ENCODE measurements at regions not wholly inside any gene's neighbourhood (a gene's known extent, or its start where the extent isn't known, plus 50 kb on each side); places are given as distances from the start of the nearest gene placed in this dataset.

- Histone ChIP-seq H3K4me1 (ENCODE audit: insufficient read depth, low read length) (no peaks in the 10 kb centered on the region), H3K27ac (ENCODE audit: low read depth, low read length) (no peak overlapping the region)
These were observed 118.0 kb downstream of the DLL1 start for GRCh38 chr6:170172825-170173256.

GRCh38 chr6:170172392-170172791 lies 118.5 kb downstream of the DLL1 start:
- Histone ChIP-seq H3K27ac (ENCODE audit: low read depth, low read length) (no peak overlapping the region), H3K9me3 (ENCODE audit: low read length) (no peaks in the 10 kb centered on the region), H3K4me1 (ENCODE audit: insufficient read depth, low read length) (no peaks in the 10 kb centered on the region), H3K27me3 (ENCODE audit: control insufficient read depth in 1 of 2, insufficient read depth in 2 of 2, low read length in 2 of 2) (no peaks in the 10 kb centered on the region), H3K36me3 (ENCODE audit: insufficient read depth, low read length) (no peaks in the 10 kb centered on the region), H3K4me3 (ENCODE audit: low read depth in 1 of 2, low read length in 2 of 2) (no peak overlapping the region), H3K9ac (ENCODE audit: low read length) (no peak overlapping the region)

More at GRCh38 chr6:170172825-170173256, 118.0 kb downstream of the DLL1 start:
- Histone ChIP-seq H3K27me3 (ENCODE audit: control insufficient read depth in 1 of 2, insufficient read depth in 2 of 2, low read length in 2 of 2) (no peaks in the 10 kb centered on the region), H3K9ac (ENCODE audit: low read length) (no peak overlapping the region), H3K4me3 (ENCODE audit: low read depth in 1 of 2, low read length in 2 of 2) (no peak overlapping the region), H3K9me3 (ENCODE audit: low read length) (no peaks in the 10 kb centered on the region), H3K36me3 (ENCODE audit: insufficient read depth, low read length) (no peaks in the 10 kb centered on the region)

- Histone ChIP-seq H3K4me1 (ENCODE audit: insufficient read depth, low read length) (no peaks in the 10 kb centered on the region), H3K36me3 (ENCODE audit: insufficient read depth, low read length) (no peaks in the 10 kb centered on the region), H3K27ac (ENCODE audit: low read depth, low read length) (no peak overlapping the region), H3K4me3 (ENCODE audit: low read depth in 1 of 2, low read length in 2 of 2) (no peak overlapping the region), H3K9me3 (ENCODE audit: low read length) (no peaks in the 10 kb centered on the region), H3K27me3 (ENCODE audit: control insufficient read depth in 1 of 2, insufficient read depth in 2 of 2, low read length in 2 of 2) (no peaks in the 10 kb centered on the region), H3K9ac (ENCODE audit: low read length) (no peak overlapping the region)
These were observed 123.2 kb downstream of the DLL1 start for GRCh38 chr6:170167657-170168159.

GRCh38 chr6:170166511-170167122 lies 124.3 kb downstream of the DLL1 start:
- Histone ChIP-seq H3K4me1 (ENCODE audit: insufficient read depth, low read length) (no peaks in the 10 kb centered on the region), H3K9ac (ENCODE audit: low read length) (no peak overlapping the region), H3K9me3 (ENCODE audit: low read length) (no peaks in the 10 kb centered on the region), H3K36me3 (ENCODE audit: insufficient read depth, low read length) (no peaks in the 10 kb centered on the region), H3K27me3 (ENCODE audit: control insufficient read depth in 1 of 2, insufficient read depth in 2 of 2, low read length in 2 of 2) (no peaks in the 10 kb centered on the region), H3K4me3 (ENCODE audit: low read depth in 1 of 2, low read length in 2 of 2) (no peak overlapping the region), H3K27ac (ENCODE audit: low read depth, low read length) (no peak overlapping the region)

GRCh38 chr6:170165471-170166117 lies 125.3 kb downstream of the DLL1 start:
- Histone ChIP-seq H3K36me3 (ENCODE audit: insufficient read depth, low read length) (no peaks in the 10 kb centered on the region), H3K9ac (ENCODE audit: low read length) (no peak overlapping the region), H3K4me1 (ENCODE audit: insufficient read depth, low read length) (no peaks in the 10 kb centered on the region)

GRCh38 chr6:170165085-170165470 lies 125.8 kb downstream of the DLL1 start:
- Histone ChIP-seq H3K27ac (ENCODE audit: low read depth, low read length) (no peak overlapping the region), H3K4me1 (ENCODE audit: insufficient read depth, low read length) (no peaks in the 10 kb centered on the region), H3K9me3 (ENCODE audit: low read length) (no peaks in the 10 kb centered on the region), H3K36me3 (ENCODE audit: insufficient read depth, low read length) (no peaks in the 10 kb centered on the region), H3K27me3 (ENCODE audit: control insufficient read depth in 1 of 2, insufficient read depth in 2 of 2, low read length in 2 of 2) (no peaks in the 10 kb centered on the region), H3K4me3 (ENCODE audit: low read depth in 1 of 2, low read length in 2 of 2) (no peak overlapping the region), H3K9ac (ENCODE audit: low read length) (no peak overlapping the region)

More at GRCh38 chr6:170165471-170166117, 125.3 kb downstream of the DLL1 start:
- H3K9me3 ChIP-seq (ENCODE audit: low read length): no peaks in the 10 kb centered on the region
- H3K4me3 ChIP-seq (ENCODE audit: low read depth in 1 of 2, low read length in 2 of 2): no peak overlapping the region
- no peak overlapping the region for H3K27ac ChIP-seq (ENCODE audit: low read depth, low read length)
- H3K27me3 ChIP-seq (ENCODE audit: control insufficient read depth in 1 of 2, insufficient read depth in 2 of 2, low read length in 2 of 2): no peaks in the 10 kb centered on the region

GRCh38 chr6:170164271-170164900 lies 126.5 kb downstream of the DLL1 start:
- Histone ChIP-seq H3K27me3 (ENCODE audit: control insufficient read depth in 1 of 2, insufficient read depth in 2 of 2, low read length in 2 of 2) (no peaks in the 10 kb centered on the region), H3K9ac (ENCODE audit: low read length) (no peak overlapping the region), H3K4me1 (ENCODE audit: insufficient read depth, low read length) (no peaks in the 10 kb centered on the region), H3K36me3 (ENCODE audit: insufficient read depth, low read length) (no peaks in the 10 kb centered on the region), H3K9me3 (ENCODE audit: low read length) (no peaks in the 10 kb centered on the region), H3K27ac (ENCODE audit: low read depth, low read length) (no peak overlapping the region), H3K4me3 (ENCODE audit: low read depth in 1 of 2, low read length in 2 of 2) (no peak overlapping the region)

GRCh38 chr6:170163405-170164170 lies 127.3 kb downstream of the DLL1 start:
- no peak overlapping the region for H3K27ac ChIP-seq (ENCODE audit: low read depth, low read length)
- H3K9ac ChIP-seq (ENCODE audit: low read length): no peak overlapping the region
- no peaks in the 10 kb centered on the region for H3K36me3 ChIP-seq (ENCODE audit: insufficient read depth, low read length)
- H3K4me3 ChIP-seq (ENCODE audit: low read depth in 1 of 2, low read length in 2 of 2): no peak overlapping the region
- no peaks in the 10 kb centered on the region for H3K9me3 ChIP-seq (ENCODE audit: low read length)
- no peaks in the 10 kb centered on the region for H3K4me1 ChIP-seq (ENCODE audit: insufficient read depth, low read length)
- H3K27me3 ChIP-seq (ENCODE audit: control insufficient read depth in 1 of 2, insufficient read depth in 2 of 2, low read length in 2 of 2): no peaks in the 10 kb centered on the region

- no peaks in the 10 kb centered on the region for H3K27me3 ChIP-seq (ENCODE audit: control insufficient read depth in 1 of 2, insufficient read depth in 2 of 2, low read length in 2 of 2)
- H3K27ac ChIP-seq (ENCODE audit: low read depth, low read length): no peak overlapping the region
- H3K36me3 ChIP-seq (ENCODE audit: insufficient read depth, low read length): no peaks in the 10 kb centered on the region
- H3K4me3 ChIP-seq (ENCODE audit: low read depth in 1 of 2, low read length in 2 of 2): no peak overlapping the region
- H3K9ac ChIP-seq (ENCODE audit: low read length): no peak overlapping the region
- H3K4me1 ChIP-seq (ENCODE audit: insufficient read depth, low read length): no peaks in the 10 kb centered on the region
- no peaks in the 10 kb centered on the region for H3K9me3 ChIP-seq (ENCODE audit: low read length)
These were observed 128.0 kb downstream of the DLL1 start for GRCh38 chr6:170162775-170163404.

- no peaks in the 10 kb centered on the region for H3K27me3 ChIP-seq (ENCODE audit: control insufficient read depth in 1 of 2, insufficient read depth in 2 of 2, low read length in 2 of 2)
- no peaks in the 10 kb centered on the region for H3K36me3 ChIP-seq (ENCODE audit: insufficient read depth, low read length)
- no peak overlapping the region for H3K27ac ChIP-seq (ENCODE audit: low read depth, low read length)
- H3K4me3 ChIP-seq (ENCODE audit: low read depth in 1 of 2, low read length in 2 of 2): no peak overlapping the region
- no peak overlapping the region for H3K9ac ChIP-seq (ENCODE audit: low read length)
- no peaks in the 10 kb centered on the region for H3K4me1 ChIP-seq (ENCODE audit: insufficient read depth, low read length)
- H3K9me3 ChIP-seq (ENCODE audit: low read length): no peaks in the 10 kb centered on the region
These were observed 128.7 kb downstream of the DLL1 start for GRCh38 chr6:170162011-170162774.

Measured in muscle layer of colon (tissue), 2 donors.